ENCODE measurements at regions not wholly inside any gene's neighbourhood (a gene's known extent, or its start where the extent isn't known, plus 50 kb on each side); places are given as distances from the start of the nearest gene placed in this dataset.

DNA sequence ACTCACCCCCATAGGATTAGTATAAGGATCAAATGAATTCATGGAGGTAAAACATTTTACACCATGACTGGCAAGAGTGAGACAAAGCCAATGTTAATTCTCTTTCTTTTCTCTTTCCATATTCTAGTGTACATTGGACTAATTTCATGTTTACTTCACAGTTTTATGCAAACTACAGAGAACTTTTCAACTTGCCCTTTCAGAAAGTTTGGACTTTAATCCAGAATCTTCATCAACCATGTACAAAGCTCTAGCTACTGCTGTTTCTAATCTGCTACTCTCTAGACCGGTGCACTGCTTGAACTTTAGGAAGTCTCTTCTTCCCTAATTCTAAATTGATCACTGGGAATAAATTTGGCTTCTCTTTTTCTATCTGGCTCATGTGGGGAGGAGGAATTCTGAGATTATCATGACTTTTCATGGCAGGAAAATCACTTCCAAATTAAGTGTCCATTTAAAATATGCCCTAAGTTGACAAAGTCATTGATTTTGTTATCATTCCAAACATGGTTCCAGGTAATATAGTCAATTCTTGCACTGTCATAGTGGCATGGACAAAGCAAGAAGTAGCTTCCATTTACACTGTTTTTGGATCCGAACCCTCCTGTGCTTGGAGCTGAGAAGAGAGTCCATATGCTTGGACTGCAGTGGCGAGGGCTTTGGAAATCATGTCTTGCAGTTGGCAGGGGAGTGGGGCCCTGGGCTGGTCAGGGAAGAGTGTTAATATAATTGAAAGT lies 903.3 kb downstream of the CCSER2 start:
- Mint-ChIP-seq H3K36me3 (ENCODE audit: low read depth) (no peaks in the 10 kb centered on the region), H3K27me3 (no peaks in the 10 kb centered on the region), H3K4me3 (no peak overlapping the region), H3K27ac (no peak overlapping the region), H3K9me3 (no peaks in the 10 kb centered on the region), H3K4me1 (ENCODE audit: low read depth) (no peaks in the 10 kb centered on the region)
- POLR2A ChIA-PET = no interaction called here
- H3K4me3 ChIP-seq (ENCODE audit: low read length) = no peak overlapping the region
- no peak overlapping the region for H3K27ac ChIP-seq (ENCODE audit: low read depth in 1 of 2, low read length in 2 of 2)
- TF ChIP-seq, protein P1, sequence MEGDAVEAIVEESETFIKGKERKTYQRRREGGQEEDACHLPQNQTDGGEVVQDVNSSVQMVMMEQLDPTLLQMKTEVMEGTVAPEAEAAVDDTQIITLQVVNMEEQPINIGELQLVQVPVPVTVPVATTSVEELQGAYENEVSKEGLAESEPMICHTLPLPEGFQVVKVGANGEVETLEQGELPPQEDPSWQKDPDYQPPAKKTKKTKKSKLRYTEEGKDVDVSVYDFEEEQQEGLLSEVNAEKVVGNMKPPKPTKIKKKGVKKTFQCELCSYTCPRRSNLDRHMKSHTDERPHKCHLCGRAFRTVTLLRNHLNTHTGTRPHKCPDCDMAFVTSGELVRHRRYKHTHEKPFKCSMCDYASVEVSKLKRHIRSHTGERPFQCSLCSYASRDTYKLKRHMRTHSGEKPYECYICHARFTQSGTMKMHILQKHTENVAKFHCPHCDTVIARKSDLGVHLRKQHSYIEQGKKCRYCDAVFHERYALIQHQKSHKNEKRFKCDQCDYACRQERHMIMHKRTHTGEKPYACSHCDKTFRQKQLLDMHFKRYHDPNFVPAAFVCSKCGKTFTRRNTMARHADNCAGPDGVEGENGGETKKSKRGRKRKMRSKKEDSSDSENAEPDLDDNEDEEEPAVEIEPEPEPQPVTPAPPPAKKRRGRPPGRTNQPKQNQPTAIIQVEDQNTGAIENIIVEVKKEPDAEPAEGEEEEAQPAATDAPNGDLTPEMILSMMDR (IDR thresholded peaks at IDR 0.05) = no peak
- ATAC-seq (ENCODE audit: poor library complexity) (no peak), DNase-seq (no peak)
- CTCF ChIA-PET = no interaction called here
- H3K4me1 ChIP-seq (ENCODE audit: insufficient read depth, low read length) = no peaks in the 10 kb centered on the region
- intact Hi-C loops (cut with DNase I, micrococcal nuclease) = no loop called here
- H3K36me3 ChIP-seq (ENCODE audit: insufficient read depth, low read length) = no peaks in the 10 kb centered on the region
- H3K9me3 ChIP-seq (ENCODE audit: control insufficient read depth in 1 of 2, insufficient read depth in 1 of 2, low read length in 2 of 2) = no peaks in the 10 kb centered on the region
- no peaks in the 10 kb centered on the region for H3K27me3 ChIP-seq (ENCODE audit: control insufficient read depth in 1 of 2, insufficient read depth in 2 of 2, low read length in 2 of 2)

DNA sequence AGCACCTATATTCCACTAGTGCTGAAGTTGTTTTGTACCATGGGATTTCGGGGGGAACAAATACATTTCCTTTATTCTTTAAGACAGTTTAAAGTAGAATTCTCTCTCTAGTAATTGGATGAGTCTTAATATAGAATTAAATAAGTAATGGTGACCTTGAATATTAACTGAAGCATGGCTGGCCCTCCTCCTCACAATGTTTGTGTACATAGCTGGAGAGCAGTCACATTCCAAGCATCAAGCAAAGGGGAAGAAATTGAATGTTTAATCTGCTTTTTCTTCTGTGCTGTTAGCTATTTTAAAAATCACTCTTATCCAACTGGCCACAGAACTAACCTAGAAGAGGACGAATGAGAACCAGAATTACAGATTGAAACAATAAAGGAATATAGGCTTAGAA lies 906.9 kb downstream of the CCSER2 start:
- Histone ChIP-seq H3K27ac (ENCODE audit: low read depth in 1 of 2, low read length in 2 of 2) (no peak overlapping the region), H3K36me3 (ENCODE audit: insufficient read depth, low read length) (no peaks in the 10 kb centered on the region), H3K4me3 (ENCODE audit: low read length) (no peak overlapping the region), H3K4me1 (ENCODE audit: insufficient read depth, low read length) (no peaks in the 10 kb centered on the region), H3K9me3 (ENCODE audit: control insufficient read depth in 1 of 2, insufficient read depth in 1 of 2, low read length in 2 of 2) (peaks cover 0 to 16% of the 10 kb centered on the region in 2 experiments), H3K27me3 (ENCODE audit: control insufficient read depth in 1 of 2, insufficient read depth in 2 of 2, low read length in 2 of 2) (no peaks in the 10 kb centered on the region)
- no peak overlapping the region for H3K4me3 Mint-ChIP-seq
- H3K27me3 Mint-ChIP-seq = no peaks in the 10 kb centered on the region
- H3K4me1 Mint-ChIP-seq (ENCODE audit: low read depth) = no peaks in the 10 kb centered on the region
- POLR2A ChIA-PET = no interaction called here
- DNase-seq (no peak), ATAC-seq (ENCODE audit: poor library complexity) (no peak)
- CTCF ChIA-PET = no interaction called here
- no peaks in the 10 kb centered on the region for H3K9me3 Mint-ChIP-seq
- TF ChIP-seq, protein P1 (IDR thresholded peaks at IDR 0.05) = no peak
- no peaks in the 10 kb centered on the region for H3K36me3 Mint-ChIP-seq (ENCODE audit: low read depth)
- intact Hi-C loops (cut with DNase I, micrococcal nuclease) = no loop called here
- H3K27ac Mint-ChIP-seq = no peak overlapping the region

DNA sequence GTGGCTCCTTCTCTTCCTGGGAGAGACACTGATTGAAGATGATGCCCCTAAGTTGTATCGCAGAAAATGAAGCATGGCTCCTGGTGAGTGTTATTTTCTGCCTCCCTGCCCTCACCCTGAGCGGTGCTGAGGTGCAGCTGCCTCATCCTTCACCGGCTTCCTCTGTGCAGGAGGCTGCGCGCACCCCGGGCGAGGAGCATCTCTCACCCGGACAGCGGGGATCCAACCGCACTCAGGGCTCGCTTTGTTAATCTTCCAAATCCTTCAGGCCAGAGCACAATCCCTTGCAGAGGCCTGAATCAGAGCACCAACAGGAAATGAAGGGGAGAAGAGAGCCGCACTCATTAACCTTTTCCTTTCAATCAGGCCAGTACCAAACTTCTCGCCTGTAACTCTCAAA lies 910.3 kb downstream of the CCSER2 start:
- TF ChIP-seq, protein P1 (IDR thresholded peaks at IDR 0.05) = no peak
- ATAC-seq (ENCODE audit: poor library complexity) (no peak), DNase-seq (no peak)
- peaks cover 0 to 16% of the 10 kb centered on the region in 2 experiments for H3K9me3 ChIP-seq (ENCODE audit: control insufficient read depth in 1 of 2, insufficient read depth in 1 of 2, low read length in 2 of 2)
- H3K4me1 ChIP-seq (ENCODE audit: insufficient read depth, low read length) = no peaks in the 10 kb centered on the region
- intact Hi-C loops (cut with DNase I, micrococcal nuclease) = no loop called here
- Mint-ChIP-seq H3K4me3 (no peak overlapping the region), H3K9me3 (no peaks in the 10 kb centered on the region), H3K27ac (no peak overlapping the region), H3K27me3 (no peaks in the 10 kb centered on the region), H3K4me1 (ENCODE audit: low read depth) (no peaks in the 10 kb centered on the region), H3K36me3 (ENCODE audit: low read depth) (no peaks in the 10 kb centered on the region)
- ChIA-PET CTCF (no interaction called here), POLR2A (no interaction called here)
- no peak overlapping the region for H3K27ac ChIP-seq (ENCODE audit: low read depth in 1 of 2, low read length in 2 of 2)
- H3K27me3 ChIP-seq (ENCODE audit: control insufficient read depth in 1 of 2, insufficient read depth in 2 of 2, low read length in 2 of 2) = no peaks in the 10 kb centered on the region
- H3K4me3 ChIP-seq (ENCODE audit: low read length) = no peak overlapping the region
- H3K36me3 ChIP-seq (ENCODE audit: insufficient read depth, low read length) = no peaks in the 10 kb centered on the region
